ENCODE measurements at regions not wholly inside any gene's neighbourhood (a gene's known extent, or its start where the extent isn't known, plus 50 kb on each side); places are given as distances from the start of the nearest gene placed in this dataset.
"Not testable (repeated sequence)": the region's sequence is repeated elsewhere in the genome, so short reads cannot be mapped to it uniquely, and the experiment has no call there.

DNA sequence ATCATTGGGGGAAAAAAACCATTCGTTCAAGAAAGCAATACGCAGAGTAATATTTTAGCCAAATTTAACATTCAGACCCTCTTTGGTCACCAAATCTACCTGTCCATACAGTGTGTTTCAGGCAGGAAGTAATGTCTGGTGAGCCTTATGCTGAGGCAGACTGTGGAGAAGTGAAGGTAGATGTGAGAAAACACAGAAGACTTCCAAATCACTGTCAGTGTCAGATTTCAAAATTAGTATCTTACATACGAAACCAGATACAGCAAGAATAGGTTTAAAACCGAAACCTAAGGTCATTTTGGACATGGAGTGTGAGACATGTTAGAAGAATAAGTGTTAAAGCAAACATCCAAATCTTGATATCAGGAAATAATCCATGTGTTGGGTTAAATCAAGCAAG, 664.5 kb upstream of the HTR2C start:
- DNase-seq (ENCODE audit: low read depth): no peak

DNA sequence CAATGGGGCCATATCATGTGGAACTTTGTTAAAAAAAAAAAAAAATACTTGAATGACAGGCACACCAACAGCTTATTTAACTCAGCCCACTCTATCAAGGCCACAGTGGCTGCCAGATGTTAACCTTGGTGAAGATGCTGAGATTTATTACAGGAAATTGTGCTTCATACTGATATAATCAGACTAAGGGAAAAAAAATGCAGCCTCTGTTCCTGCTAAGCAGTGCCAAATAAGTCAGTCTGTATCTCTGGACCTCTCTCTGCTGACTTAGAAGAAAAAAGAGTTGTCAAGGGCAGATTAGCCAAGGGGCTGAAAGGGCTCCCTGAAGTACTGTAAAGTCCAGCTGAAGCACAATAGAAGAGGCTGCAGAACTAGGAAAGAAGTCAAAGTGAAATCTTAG, 677.7 kb upstream of the HTR2C start:
- DNase-seq (ENCODE audit: low read depth): no peak

DNA sequence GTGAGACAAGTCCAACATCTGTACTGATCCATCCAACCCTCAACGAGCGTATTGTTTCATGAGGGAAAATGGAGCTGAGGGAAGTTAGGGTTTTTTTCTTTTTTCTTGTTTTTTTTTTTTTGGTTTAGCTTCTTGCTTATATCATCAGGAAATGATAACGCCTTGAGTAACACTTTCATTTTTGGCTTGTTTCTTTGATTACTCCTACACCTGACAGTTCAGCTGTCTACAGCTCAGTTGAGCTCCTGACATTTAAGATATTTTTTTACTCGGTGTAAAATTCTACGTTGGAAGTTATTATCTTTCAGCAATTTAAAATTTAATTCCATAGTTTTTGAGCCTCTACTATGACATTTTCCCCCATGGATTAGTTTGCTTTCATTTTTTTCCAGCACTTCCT, 691.0 kb upstream of the HTR2C start:
- no peak for DNase-seq (ENCODE audit: low read depth)

DNA sequence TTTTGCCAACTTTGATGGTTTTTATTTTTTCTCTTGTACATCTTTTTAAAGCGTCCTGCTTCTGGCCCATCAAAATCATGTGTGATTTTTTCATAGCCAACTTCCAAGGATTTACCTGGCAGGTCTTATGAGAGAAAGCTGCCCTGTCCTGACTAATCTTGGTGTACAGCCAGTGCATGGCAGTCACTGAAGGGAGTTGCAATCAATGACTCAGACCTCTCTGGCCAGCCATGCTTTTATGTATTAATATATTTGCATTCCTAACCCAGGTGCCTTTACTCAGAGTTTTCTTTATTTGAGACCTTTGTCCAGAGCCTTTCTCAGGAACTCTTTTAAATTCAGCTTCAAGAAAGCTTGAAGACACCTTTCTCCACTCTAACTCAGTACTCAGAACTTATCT, 691.5 kb upstream of the HTR2C start:
- DNase-seq (ENCODE audit: low read depth): no peak

DNA sequence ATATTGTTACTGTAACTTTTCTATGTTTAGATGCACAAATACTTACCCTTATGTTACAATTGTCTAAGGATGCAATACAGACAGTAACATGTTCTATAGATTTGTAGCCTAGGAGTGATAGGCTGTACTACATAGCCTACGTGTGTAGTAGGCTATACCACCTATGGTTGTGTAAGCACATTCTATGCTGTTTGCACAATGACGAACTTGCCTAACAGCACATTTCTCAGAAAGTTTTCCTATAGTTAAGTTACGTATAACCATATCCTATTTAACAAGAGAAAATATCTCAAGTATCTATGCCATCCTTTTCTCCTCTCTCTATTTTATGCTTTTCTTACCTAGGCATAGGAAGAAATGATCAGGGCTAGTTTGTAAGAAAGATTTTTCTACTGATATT, 710.8 kb upstream of the HTR2C start:
- no peak for DNase-seq (ENCODE audit: low read depth)

DNA sequence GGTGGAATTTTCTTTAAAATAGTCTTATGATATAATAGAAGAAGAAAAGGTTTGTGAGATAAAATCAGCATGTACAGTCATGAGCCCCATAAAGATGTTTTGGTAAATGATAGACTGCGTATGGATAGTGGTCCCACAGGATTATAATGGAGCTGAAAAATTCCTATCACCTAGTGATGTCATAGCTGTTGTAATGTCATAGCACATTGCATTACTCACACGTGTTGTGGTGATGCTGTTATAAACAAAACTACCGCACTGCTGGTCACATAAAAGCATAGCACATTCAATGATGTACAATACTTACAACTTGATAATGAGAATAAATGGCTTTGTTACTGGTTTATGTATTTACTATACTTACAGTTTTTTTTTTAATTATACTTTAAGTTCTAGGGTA, 715.2 kb upstream of the HTR2C start:
- no peak for DNase-seq (ENCODE audit: low read depth)

DNA sequence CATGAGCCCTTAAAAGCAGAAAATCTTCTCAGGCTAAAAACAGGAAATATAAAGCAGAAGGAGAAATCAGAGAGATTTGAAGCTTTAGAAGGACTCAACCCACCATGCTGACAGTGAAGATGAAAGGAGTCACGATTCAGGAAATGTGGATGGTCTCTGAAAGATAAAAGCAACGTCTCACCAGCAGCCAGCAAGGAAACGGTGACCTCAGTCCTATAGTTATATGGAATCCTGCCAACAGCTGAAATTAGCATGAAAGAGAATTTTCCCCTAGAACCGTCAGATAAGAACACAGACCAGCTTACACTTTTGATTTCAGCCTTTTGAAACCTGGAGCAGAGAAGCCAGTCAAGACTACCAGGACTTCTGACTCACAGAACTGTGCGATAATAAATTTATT, 715.7 kb upstream of the HTR2C start:
- DNase-seq (ENCODE audit: low read depth): no peak

DNA sequence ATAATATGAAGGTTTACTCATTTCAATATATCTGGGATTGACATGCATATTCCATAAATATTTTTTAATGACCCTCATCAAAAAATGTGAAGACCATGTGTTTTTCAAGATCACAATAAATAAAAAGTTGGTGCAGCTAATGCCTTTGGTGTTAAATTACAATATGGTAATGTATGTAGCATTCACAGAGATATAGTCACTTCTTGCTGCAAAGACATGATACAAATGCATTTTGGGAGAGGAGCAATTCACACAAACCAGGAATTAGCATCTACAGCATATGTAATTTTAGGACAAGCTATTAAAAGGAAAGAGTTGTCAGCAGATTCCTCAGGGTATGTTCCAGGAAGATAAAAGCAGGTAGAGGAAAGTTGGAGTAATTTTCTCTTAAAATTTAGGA, 734.5 kb upstream of the HTR2C start:
- no peak for DNase-seq (ENCODE audit: low read depth)

DNA sequence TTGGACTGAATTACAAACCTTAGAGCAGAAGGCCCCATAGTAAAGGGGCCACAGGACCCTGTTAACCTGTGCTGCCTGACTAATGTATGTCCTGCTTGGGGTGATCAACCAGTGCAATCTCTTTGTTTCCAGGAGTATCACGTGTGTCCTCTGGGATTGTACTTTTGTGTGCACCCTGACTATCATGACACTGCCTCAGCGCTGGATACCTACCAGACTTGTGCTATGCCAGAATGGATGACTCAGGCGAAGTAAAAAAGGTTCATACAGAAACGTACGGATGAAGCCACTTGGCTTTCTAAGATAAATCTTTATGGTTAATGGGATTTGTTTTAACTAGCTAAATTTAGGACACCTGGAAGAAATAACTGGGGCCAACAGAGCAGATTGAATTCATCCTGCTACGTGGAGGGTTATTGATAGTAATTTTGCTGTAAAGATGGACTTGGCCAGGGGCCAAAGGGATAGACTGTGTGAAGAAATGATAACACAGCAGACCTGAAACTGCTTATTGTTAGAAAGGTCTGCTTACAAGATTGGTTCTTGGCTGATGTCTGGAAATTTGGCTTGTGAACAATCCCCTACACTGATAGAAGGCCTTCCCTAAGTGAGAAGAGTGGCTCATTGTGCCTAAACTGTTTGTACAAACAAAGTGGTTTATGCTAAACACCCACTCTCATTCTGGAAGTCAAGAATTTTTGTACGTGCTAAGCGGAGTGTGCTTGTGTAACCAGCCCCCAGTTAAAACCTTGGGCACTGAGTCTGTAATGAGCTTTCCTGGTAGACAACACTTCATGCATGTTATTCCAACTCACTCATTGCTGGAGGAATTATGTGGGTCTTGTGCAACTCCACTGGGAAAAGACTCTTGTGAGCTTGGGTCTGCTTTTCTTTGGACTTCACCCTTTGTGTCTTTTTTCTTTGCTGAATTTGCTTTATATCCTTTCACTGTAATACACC, 750.5 kb upstream of the HTR2C start:
- no peak for DNase-seq (ENCODE audit: low read depth)

DNA sequence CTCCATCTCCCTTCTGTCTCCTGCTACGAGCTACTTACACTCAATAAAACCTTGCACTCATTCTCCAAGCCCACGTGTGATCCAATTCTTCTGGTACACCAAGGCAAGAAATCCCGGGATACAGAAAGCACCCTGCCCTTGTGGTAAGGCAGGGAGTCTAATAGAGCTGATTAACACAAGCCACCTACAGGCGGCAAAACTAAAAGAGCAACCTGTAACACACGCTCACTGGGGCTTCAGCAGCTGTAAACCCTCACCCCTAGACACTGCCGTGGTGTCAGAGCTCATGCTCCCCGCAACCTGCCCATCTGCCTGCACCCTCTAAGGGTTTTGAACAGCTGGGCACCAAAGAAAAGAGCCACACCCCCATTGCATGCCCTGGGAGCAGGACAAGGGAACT, 755.4 kb upstream of the HTR2C start:
- no peak for DNase-seq (ENCODE audit: low read depth)

DNA sequence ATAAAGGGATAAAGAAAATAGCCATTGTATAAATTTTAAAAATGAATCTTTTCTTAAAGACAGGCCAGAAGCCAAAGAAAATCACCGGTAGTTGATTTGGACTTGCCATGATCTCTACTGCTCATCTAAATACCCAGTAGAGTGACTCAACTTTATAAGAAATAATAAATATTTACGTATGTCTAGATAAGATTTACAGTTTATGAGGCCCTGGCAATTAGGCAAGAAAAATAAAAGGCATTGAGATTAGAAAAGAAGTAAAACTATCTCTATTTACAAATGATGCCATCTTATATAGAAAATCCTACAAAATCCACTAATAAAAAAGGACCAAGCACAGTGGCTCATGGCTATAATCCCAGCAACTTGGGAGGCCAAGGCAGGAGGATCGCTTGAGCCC, 765.5 kb upstream of the HTR2C start:
- no peak for DNase-seq (ENCODE audit: low read depth)

DNA sequence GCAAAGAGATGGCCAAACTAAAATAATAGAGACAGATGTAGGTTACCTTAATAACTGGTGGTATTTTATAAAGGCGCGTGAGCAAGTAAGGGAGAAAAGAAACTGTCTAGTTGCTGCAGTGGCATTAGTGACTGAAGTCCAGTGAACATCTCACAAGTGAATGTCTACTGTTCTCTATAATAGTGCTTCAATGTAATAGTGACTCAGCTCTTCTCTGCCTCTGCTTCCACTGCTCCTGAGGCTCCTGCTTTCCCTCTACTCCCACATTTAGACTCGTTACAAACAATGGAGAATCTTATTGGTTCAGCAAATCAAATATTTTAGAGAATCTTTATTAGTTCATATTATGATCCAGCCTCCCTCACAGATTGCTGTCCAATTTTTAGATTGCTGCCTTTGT, 779.1 kb upstream of the HTR2C start:
- no peak for DNase-seq (ENCODE audit: low read depth)

DNA sequence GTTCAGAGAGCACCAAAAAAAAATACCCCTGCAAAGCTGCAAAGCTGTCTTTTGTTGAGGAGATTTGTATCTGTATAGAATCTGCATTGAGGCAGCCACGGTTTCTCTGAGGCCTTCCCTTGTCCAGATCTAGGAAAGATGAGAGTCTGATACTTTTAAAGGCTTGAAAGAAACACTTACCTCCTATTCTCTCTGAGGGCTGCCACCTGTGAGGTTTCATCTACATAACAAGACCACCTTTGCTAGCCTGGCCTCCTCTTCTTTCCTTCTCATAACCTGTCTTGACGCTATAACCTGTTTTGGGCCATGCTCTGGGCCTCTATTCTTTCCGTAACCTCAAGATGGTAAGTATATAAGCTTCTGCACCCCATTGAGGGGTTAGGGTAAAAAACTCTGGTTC, 779.6 kb upstream of the HTR2C start:
- DNase-seq (ENCODE audit: low read depth): no peak

DNA sequence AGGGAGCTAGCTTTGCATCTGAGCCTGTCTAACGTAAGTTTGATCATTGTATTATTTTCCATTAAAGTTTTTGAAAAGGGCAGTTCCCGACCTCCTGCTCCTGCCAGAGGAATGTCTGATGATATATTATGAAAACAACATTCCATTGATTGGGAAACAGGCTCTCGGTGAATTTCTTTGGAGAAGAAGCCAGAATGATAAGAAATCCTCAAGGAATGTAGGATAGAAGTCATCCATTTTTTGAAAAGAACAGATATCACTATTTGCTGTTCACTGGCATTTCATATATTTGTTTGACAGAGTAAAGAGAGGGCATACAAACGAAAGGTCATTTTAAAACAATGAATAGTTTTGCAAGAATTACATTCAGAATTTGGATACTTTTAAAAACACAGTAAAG, 781.0 kb upstream of the HTR2C start:
- DNase-seq (ENCODE audit: low read depth): no peak

DNA sequence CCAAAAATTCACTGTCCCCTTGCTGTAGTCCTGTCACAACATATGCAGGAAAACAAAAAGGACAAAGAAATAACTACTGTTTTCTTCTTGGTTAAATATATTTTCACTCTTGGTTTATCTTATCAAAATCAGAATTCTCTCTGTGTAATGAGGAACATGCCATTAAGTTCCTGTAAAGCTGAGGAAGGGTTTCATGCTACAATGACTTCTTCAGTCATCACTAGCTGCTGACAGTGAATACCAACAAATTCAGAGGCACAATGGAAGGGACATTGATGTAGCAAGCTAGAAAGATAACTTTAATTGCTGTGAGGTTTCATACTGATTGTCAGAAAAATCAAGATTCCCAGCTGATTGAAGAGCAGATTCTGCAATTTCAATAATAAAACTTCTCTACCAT, 782.9 kb upstream of the HTR2C start:
- no peak for DNase-seq (ENCODE audit: low read depth)

DNA sequence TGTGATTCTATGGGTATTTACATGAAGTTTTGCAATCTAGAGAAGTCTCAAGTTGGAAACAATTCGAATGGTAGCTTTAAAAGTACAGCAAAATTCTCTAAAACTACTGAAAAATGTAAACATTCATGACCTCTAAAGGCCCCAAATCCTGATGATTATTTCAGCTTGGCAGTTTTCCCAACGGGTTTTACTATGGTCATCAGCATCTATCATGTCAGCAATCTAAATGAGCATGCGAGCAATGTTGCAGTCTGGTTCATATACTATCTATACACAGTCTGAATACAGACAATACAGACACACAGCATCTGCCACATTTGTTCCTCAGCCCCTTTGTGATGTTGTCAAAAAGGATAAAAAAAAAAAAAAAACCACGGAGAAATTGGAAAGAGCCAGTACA, 790.3 kb upstream of the HTR2C start:
- no peak for DNase-seq (ENCODE audit: low read depth)

DNA sequence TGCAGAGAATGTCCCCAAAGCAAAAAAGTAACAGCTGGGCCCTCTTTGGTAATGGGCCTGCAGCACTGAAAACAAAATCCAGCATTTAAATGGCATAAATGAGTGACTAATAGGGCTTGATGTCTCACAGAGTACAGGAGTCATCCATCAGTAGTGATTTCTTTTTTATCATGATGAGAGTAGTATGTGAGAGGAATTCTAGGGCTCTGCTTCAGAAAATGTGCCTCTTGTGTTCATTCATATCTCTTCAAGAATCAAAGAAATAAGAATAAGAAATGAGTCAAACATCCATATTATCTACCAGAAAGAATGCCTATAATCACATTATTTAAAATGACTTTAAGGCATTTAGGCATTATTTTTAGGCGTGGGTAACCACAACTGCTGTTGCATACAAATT, 792.9 kb upstream of the HTR2C start:
- no peak for DNase-seq (ENCODE audit: low read depth)

DNA sequence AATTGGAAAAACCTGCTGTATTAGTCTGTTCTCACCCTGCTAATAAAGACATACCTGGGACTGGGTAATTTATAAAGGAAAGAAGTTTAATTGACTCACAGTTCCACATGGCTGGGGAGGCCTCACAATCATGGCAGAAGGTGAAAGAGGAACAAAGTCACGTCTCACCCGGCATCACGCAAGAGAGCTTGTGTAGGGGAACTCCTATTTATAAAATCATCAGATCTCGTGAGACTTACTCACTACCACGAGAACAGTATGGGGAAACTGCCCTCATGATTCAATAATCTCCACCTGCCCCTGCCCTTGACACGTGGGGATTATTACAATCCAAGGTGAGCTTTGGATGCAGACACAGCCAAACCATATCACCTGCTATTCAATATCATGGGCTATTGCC, 799.1 kb upstream of the HTR2C start:
- DNase-seq (ENCODE audit: low read depth): not testable (repeated sequence)

DNA sequence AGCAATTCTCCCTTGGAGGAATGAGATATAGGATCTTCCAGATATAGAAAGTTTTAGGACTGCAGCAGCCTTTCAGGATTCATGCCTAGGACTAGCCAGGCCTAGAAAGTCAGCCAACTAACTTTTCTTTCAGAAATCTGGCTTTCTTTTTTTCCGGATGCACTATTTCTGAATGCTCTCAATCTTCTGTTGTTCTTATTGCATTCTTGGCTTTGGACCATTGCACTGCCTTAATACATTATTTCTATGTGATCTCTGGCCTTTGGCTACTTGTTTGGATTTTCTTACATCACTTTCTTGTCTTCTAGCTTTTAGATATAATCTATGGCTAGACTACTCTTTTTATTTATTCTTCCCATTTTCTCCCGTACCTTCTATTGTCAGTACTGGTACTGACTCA, 813.1 kb upstream of the HTR2C start:
- no peak for DNase-seq (ENCODE audit: low read depth)

DNA sequence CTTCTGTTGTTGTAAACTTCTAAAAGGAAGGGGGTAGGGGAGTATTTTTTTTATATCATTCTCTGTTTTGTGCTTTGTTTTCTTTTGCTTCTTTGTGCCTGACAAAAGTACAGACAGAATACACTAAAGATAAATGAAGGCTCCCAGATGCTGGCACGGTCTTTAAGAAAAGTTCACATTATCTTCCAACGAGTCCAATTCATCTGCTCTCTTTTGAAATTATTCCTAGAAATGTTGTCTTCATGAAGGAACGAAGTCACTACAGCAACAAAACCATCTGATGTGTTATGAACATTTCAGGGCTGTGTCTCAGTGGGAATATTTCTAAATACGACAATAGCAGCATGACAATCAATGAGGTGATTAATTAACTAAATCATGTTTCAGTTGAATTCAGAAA, 813.8 kb upstream of the HTR2C start:
- no peak for DNase-seq (ENCODE audit: low read depth)

DNA sequence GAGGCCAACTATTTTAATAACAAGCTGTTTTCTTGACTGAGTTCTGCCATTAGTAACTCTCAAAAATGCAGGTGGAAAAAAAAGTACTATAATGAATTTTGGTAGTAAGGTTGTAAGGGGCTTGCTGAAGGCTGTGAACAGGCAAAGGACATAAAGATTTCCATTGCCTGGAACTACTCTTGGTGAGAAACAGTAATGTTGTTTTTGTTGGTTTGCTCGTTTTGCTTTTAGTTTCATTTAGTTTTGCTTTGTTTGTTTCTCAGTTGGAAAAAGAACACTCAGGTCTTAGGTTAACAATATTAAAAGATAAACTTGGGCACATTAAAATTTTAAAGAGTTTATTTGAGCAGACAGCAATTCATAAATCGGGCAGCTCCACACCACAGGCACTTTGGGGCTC, 824.5 kb upstream of the HTR2C start:
- DNase-seq (ENCODE audit: low read depth): no peak

DNA sequence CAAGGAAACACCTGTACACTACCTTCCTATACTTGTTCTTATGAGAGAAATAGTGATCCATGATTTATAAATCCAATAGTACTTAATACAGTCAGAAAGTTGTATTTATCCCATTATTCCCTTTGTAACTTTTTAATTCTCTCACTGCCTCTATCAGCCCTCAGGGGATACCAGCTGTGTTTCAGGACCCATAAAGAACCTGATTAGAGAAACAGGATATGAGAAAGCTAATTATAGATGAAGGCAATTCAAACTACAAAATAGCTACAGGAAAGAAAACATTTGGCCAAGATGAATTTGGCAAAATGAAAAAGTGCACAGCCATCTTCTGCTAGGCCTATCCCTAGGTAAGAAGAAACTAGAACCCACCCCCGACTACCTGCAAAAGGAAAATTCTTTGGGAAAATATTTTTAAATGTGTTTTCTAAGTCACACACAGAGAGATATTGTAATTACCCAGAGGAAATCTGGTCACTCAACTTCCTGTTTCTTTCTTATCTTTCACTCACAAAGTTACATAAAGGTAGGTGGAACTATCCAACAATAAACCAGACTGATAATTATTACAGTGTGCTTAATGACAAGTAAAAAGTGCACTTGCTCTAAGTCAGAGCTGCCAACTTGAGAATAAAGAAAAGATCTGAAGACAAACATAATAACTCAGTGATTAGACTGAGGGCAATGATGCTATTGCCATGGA, 836.5 kb upstream of the HTR2C start:
- DNase-seq (ENCODE audit: low read depth): no peak

DNA sequence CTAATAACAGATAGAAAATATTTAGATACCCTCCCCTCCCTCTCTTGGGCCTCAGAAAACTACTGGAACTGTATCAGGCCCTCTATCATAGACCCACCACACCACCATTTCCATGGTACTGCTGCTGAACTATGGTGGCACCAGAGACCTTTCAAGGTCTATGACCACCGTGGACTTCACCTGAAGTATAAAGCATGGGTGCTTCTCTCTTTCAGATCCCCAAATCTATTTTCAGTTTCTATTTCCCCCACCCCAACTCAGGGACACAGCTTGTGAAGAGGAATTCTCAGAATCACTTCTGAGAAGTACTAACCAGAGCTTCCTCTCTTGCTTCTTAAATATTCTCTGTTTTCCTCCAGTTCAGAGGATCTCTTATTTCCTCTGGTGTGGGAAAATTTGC, 840.8 kb upstream of the HTR2C start:
- no peak for DNase-seq (ENCODE audit: low read depth)

DNA sequence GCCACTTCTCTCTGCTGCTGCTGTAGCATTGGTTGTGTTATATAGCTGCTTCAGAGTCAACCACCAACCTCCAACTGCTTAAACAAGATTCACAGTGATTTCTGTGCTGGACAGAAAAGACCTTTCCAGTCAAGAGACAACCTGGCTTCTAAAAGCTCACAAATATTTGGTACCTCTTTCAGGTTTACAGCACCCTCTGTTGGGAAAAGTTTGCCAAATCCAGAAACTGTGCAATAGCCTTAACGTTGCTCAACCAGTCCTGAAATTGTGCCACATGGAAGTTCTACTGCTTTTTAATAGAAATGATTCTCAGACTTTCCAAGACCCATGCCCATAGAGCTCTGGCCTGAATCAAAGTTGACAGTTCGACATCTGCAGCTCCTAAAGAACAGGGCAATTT, 842.1 kb upstream of the HTR2C start:
- DNase-seq (ENCODE audit: low read depth): no peak
